ENCODE measurements at regions not wholly inside any gene's neighbourhood (a gene's known extent, or its start where the extent isn't known, plus 50 kb on each side); places are given as distances from the start of the nearest gene placed in this dataset.

- DNase-seq = no peak
Measured at GRCh38 chr9:86470326-86470725, 116.1 kb upstream of the TUT7 start.

GRCh38 chr9:86469476-86470250, 115.5 kb upstream of the TUT7 start:
- DNase-seq = no peak

GRCh38 chr9:86464242-86464641, 110.0 kb upstream of the TUT7 start:
- no peak for DNase-seq

- DNase-seq = no peak
Measured at GRCh38 chr9:86460216-86461002, 106.2 kb upstream of the TUT7 start.

GRCh38 chr9:86459599-86460155, 105.5 kb upstream of the TUT7 start:
- no peak for DNase-seq

GRCh38 chr9:86459191-86459590, 105.0 kb upstream of the TUT7 start:
- no peak for DNase-seq

GRCh38 chr9:86458191-86458855, 104.1 kb upstream of the TUT7 start:
- no peak for DNase-seq

GRCh38 chr9:86456416-86456815, 102.2 kb upstream of the TUT7 start:
- no peak for DNase-seq

GRCh38 chr9:86454701-86455615, 100.7 kb upstream of the TUT7 start:
- DNase-seq = no peak

GRCh38 chr9:86452201-86452828, 98.1 kb upstream of the TUT7 start:
- DNase-seq = no peak

- no peak for DNase-seq
Measured at GRCh38 chr9:86449246-86449645, 95.0 kb upstream of the TUT7 start.

- no peak for DNase-seq
Measured at GRCh38 chr9:86445671-86446070, 91.5 kb upstream of the TUT7 start.

GRCh38 chr9:86443992-86444391, 89.8 kb upstream of the TUT7 start:
- DNase-seq = no peak

GRCh38 chr9:86434039-86434726, 80.0 kb upstream of the TUT7 start:
- DNase-seq = no peak

GRCh38 chr9:86424251-86424891, 70.2 kb upstream of the TUT7 start:
- peak; percentile 4 for DNase-seq

GRCh38 chr9:86413971-86414880, 60.0 kb upstream of the TUT7 start:
- DNase-seq = peak; percentile 0

- peak; percentile 11 for DNase-seq
Measured at GRCh38 chr9:86410281-86410680, 56.1 kb upstream of the TUT7 start.

- DNase-seq = no peak
Measured at GRCh38 chr9:86408121-86408520, 53.9 kb upstream of the TUT7 start.

- DNase-seq = no peak
Measured at GRCh38 chr9:86407022-86407421, 52.8 kb upstream of the TUT7 start.

- DNase-seq = no peak
Measured at GRCh38 chr9:86406366-86406765, 52.2 kb upstream of the TUT7 start.
